ENCODE measurements at regions not wholly inside any gene's neighbourhood (a gene's known extent, or its start where the extent isn't known, plus 50 kb on each side); places are given as distances from the start of the nearest gene placed in this dataset.

DNA sequence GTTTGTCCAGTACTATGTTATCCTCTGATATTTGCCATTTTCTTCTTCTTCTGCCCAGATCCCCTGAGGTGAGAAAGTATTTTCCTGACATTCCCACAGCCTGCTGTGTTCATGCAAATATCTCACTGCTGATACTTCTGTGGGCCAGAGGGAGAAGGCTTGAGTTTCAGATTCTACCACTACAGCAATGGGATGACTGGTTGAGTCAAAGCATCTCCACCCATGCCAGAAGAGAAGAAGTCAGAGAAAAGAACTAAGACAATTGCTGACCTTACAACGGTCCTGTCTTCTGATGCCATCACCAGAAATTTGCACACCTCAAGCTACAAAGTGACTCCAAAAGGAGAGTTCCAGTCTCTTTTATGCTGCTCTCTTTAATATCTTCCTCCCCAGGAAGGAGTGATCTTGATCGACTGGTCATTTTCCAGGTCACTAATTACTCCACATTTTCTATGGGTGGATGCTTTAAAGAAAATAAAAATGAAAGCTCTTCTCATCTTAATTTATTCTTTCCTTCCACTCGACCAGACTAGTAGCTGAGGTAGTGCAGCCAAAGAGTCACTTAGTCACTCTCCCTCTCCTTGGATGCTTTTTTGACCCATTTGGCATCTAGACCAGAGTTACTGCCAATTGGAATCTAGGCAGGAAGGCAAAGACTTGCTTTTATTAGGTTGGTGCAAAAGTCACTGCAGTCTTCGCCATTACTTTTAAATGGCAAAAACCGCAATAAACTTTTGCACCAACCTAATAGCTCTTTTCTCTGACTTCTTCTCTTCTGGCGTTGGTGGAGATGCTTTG lies 195.1 kb downstream of the PTPRC start:
- no peak for DNase-seq (ENCODE audit: low read depth)
- no peak overlapping the region for H3K4me3 ChIP-seq (ENCODE audit: low read depth, low read length)
- TF ChIP-seq, protein P1, sequence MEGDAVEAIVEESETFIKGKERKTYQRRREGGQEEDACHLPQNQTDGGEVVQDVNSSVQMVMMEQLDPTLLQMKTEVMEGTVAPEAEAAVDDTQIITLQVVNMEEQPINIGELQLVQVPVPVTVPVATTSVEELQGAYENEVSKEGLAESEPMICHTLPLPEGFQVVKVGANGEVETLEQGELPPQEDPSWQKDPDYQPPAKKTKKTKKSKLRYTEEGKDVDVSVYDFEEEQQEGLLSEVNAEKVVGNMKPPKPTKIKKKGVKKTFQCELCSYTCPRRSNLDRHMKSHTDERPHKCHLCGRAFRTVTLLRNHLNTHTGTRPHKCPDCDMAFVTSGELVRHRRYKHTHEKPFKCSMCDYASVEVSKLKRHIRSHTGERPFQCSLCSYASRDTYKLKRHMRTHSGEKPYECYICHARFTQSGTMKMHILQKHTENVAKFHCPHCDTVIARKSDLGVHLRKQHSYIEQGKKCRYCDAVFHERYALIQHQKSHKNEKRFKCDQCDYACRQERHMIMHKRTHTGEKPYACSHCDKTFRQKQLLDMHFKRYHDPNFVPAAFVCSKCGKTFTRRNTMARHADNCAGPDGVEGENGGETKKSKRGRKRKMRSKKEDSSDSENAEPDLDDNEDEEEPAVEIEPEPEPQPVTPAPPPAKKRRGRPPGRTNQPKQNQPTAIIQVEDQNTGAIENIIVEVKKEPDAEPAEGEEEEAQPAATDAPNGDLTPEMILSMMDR (conservative IDR thresholded peaks at IDR 0.05; ENCODE audit: low read depth, low read length): no peak

DNA sequence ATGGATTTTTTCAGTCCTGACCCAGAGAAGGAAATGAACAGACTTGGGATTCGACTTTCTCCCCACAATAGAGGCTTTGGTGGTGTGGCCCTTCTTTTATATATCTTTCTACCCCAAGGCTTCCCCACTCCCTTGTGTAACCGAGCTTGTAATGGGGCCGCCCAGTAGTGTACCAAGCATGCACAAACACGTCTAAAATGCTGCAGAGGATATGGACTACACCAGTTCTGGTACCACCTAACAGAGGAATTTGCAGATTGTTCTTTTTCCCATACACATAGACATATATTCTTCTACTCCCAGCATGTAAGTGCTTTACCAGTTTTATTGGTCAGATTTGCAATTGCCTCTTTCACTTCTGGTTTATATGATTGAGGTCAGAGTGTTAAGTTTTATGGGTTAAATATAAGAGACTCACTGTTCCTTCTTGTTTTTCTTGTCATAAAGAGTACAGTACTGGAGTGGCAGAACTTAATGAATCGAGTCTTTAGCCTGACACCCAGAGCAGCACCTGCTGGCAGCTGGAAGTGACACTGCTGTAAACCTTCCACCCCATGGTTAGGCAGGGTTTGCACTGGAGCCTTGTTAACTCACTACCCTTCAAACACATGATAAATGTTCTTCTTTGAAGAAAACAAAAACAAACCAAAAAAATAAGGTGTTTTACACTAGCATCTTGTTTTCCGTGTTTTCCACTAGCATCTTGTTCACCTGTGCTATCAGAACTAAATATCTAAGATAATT lies 198.6 kb downstream of the PTPRC start:
- H3K4me3 ChIP-seq (ENCODE audit: low read depth, low read length): no peak overlapping the region
- TF ChIP-seq, protein P1 (conservative IDR thresholded peaks at IDR 0.05; ENCODE audit: low read depth, low read length): no peak
- no peak for DNase-seq (ENCODE audit: low read depth)

DNA sequence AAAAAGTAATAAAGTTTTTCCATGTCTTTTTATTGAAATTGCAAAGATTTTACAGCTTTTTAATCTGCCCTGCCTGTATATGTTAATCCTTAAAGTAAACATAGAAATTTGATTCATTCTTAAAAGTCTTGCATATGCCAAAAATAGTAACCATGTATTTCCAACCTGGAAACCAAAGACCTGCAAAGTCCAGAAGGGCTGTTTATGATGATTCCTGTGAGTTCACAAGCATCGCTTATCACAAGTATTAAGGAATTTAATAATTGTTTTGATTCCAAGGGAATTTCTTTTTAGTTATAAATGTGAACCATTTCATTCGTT lies 199.1 kb downstream of the PTPRC start:
- no peak overlapping the region for H3K4me3 ChIP-seq (ENCODE audit: low read depth, low read length)
- DNase-seq (ENCODE audit: low read depth): no peak
- TF ChIP-seq, protein P1 (conservative IDR thresholded peaks at IDR 0.05; ENCODE audit: low read depth, low read length): no peak

DNA sequence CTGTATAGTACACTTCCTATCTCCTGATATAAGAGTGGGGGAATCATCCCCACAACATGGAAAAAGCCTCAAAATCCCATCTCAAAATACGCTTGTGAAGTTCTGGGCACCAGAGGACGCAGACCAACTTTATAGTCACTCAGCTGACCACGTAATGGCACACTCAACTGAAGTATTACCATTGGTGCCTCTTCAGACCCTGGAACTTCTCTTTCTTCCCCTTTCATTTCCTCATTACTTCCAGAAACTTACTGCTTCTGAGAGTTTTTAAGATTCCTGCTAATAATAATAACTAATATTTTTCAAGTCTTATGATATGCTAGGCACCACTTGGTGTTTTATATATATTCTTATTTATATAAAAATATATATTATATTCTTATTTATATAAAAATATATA lies 202.6 kb downstream of the PTPRC start:
- DNase-seq (ENCODE audit: low read depth): no peak
- no peak overlapping the region for H3K4me3 ChIP-seq (ENCODE audit: low read depth, low read length)
- TF ChIP-seq, protein P1 (conservative IDR thresholded peaks at IDR 0.05; ENCODE audit: low read depth, low read length): no peak

DNA sequence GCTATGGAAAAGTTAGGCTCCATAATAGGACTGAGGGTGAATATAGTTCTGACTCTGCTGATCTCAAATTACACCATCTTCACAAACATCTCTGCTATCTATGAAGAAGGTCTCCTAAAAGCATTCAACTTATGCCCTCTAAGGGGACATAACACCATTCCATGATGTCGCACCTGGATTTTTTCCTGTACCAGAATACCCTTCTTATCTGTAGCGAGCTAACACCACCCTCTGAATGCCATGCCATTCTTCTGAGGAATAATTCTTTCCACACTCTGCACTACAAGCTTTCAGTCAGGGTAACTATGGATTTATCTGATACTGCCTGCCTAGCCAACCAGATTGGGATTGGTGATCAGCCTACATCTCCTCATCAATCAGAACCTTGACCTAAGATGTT lies 203.8 kb downstream of the PTPRC start:
- H3K4me3 ChIP-seq (ENCODE audit: low read depth, low read length): no peak overlapping the region
- TF ChIP-seq, protein P1 (conservative IDR thresholded peaks at IDR 0.05; ENCODE audit: low read depth, low read length): no peak
- DNase-seq (ENCODE audit: low read depth): no peak

DNA sequence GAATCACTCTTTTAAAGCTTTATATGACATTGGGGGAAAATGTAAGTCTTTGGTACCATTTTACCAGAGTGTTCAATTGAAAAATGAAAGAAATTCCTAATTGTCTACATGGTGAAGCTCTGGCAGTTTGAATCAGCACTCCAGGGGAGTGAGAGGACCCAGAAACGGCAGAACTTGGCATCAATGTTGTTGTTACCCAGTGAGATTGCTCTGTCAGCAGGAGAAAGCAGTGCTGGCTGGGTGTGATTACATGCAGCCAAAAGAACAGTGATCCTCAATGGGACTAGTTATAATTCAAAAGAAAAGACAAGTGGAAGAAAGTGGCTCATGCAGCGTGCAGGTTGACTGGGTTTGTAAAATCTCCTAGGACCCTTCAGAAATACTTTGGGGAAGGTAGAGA lies 206.4 kb downstream of the PTPRC start:
- TF ChIP-seq, protein P1 (conservative IDR thresholded peaks at IDR 0.05; ENCODE audit: low read depth, low read length): no peak
- DNase-seq (ENCODE audit: low read depth): no peak
- H3K4me3 ChIP-seq (ENCODE audit: low read depth, low read length): no peak overlapping the region

Measured in epithelial cell of proximal tubule (primary cell).